ENCODE measurements at regions not wholly inside any gene's neighbourhood (a gene's known extent, or its start where the extent isn't known, plus 50 kb on each side); places are given as distances from the start of the nearest gene placed in this dataset.

- no peak overlapping the region for H3K27ac Mint-ChIP-seq
- H3K4me3 Mint-ChIP-seq = no peak overlapping the region
- Histone ChIP-seq H3K4me1 (ENCODE audit: insufficient read depth, low read length) (no peaks in the 10 kb centered on the region), H3K9me3 (ENCODE audit: control insufficient read depth in 1 of 2, low read length in 2 of 2) (no peaks in the 10 kb centered on the region), H3K27ac (ENCODE audit: low read depth, low read length) (no peak overlapping the region), H3K27me3 (ENCODE audit: insufficient read depth, low read length) (no peaks in the 10 kb centered on the region), H3K36me3 (ENCODE audit: insufficient read depth, low read length) (no peaks in the 10 kb centered on the region), H3K4me3 (ENCODE audit: low read length in 2 of 2) (no peak overlapping the region)
- intact Hi-C loops (cut with micrococcal nuclease) = no loop called here
- H3K36me3 Mint-ChIP-seq = no peaks in the 10 kb centered on the region
- H3K9me3 Mint-ChIP-seq = peaks cover 0 to 2% (median 0%) of the 10 kb centered on the region in 8 donors
- peaks cover 4 to 7% of the 10 kb centered on the region in 2 donors for H3K27me3 Mint-ChIP-seq
- CTCF ChIA-PET (ENCODE audit: partially characterized antibody) = no interaction called here
- no peak for DNase-seq
- no peaks in the 10 kb centered on the region for H3K4me1 Mint-ChIP-seq
- POLR2A ChIA-PET (ENCODE audit: partially characterized antibody) = no interaction called here
These were observed 319.1 kb upstream of the IRX4 start for GRCh38 chr5:2201832-2202231.

GRCh38 chr5:2201421-2201820 is 318.7 kb upstream of the IRX4 start:
- H3K27ac Mint-ChIP-seq = no peak overlapping the region
- ChIA-PET POLR2A (ENCODE audit: partially characterized antibody) (no interaction called here), CTCF (ENCODE audit: partially characterized antibody) (no interaction called here)
- no peaks in the 10 kb centered on the region for H3K36me3 Mint-ChIP-seq
- H3K4me3 Mint-ChIP-seq = no peak overlapping the region
- H3K4me3 ChIP-seq (ENCODE audit: low read length in 2 of 2) = no peak overlapping the region
- H3K27ac ChIP-seq (ENCODE audit: low read depth, low read length) = no peak overlapping the region
- DNase-seq = no peak
- intact Hi-C loops (cut with micrococcal nuclease) = no loop called here
- no peaks in the 10 kb centered on the region for H3K36me3 ChIP-seq (ENCODE audit: insufficient read depth, low read length)
- no peaks in the 10 kb centered on the region for H3K4me1 Mint-ChIP-seq
- no peaks in the 10 kb centered on the region for H3K9me3 ChIP-seq (ENCODE audit: control insufficient read depth in 1 of 2, low read length in 2 of 2)
- peaks cover 0 to 2% (median 0%) of the 10 kb centered on the region in 8 donors for H3K9me3 Mint-ChIP-seq
- H3K27me3 Mint-ChIP-seq = peaks cover 4 to 5% of the 10 kb centered on the region in 2 donors
- no peaks in the 10 kb centered on the region for H3K4me1 ChIP-seq (ENCODE audit: insufficient read depth, low read length)
- H3K27me3 ChIP-seq (ENCODE audit: insufficient read depth, low read length) = no peaks in the 10 kb centered on the region

GRCh38 chr5:2201011-2201410 is 318.3 kb upstream of the IRX4 start:
- Histone ChIP-seq H3K27me3 (ENCODE audit: insufficient read depth, low read length) (no peaks in the 10 kb centered on the region), H3K9me3 (ENCODE audit: control insufficient read depth in 1 of 2, low read length in 2 of 2) (no peaks in the 10 kb centered on the region), H3K36me3 (ENCODE audit: insufficient read depth, low read length) (no peaks in the 10 kb centered on the region), H3K27ac (ENCODE audit: low read depth, low read length) (no peak overlapping the region), H3K4me3 (ENCODE audit: low read length in 2 of 2) (no peak overlapping the region), H3K4me1 (ENCODE audit: insufficient read depth, low read length) (no peaks in the 10 kb centered on the region)
- H3K36me3 Mint-ChIP-seq = no peaks in the 10 kb centered on the region
- peaks cover 0 to 3% (median 0%) of the 10 kb centered on the region in 8 donors for H3K9me3 Mint-ChIP-seq
- H3K4me3 Mint-ChIP-seq = no peak overlapping the region
- no peak overlapping the region for H3K27ac Mint-ChIP-seq
- peaks cover 3% of the 10 kb centered on the region in 2 donors for H3K27me3 Mint-ChIP-seq
- ChIA-PET POLR2A (ENCODE audit: partially characterized antibody) (no interaction called here), CTCF (ENCODE audit: partially characterized antibody) (no interaction called here)
- H3K4me1 Mint-ChIP-seq = no peaks in the 10 kb centered on the region
- DNase-seq = no peak
- intact Hi-C loops (cut with micrococcal nuclease) = no loop called here

- DNase-seq = no peak
- no peak overlapping the region for H3K4me3 ChIP-seq (ENCODE audit: low read length in 2 of 2)
- intact Hi-C loops (cut with micrococcal nuclease) = no loop called here
- ChIA-PET POLR2A (ENCODE audit: partially characterized antibody) (no interaction called here), CTCF (ENCODE audit: partially characterized antibody) (no interaction called here)
- no peaks in the 10 kb centered on the region for H3K4me1 ChIP-seq (ENCODE audit: insufficient read depth, low read length)
- Mint-ChIP-seq H3K9me3 (peaks cover 0 to 8% (median 3%) of the 10 kb centered on the region in 8 donors), H3K36me3 (no peaks in the 10 kb centered on the region), H3K4me1 (no peaks in the 10 kb centered on the region), H3K27me3 (peaks cover 3% of the 10 kb centered on the region in 2 donors), H3K4me3 (no peak overlapping the region), H3K27ac (no peak overlapping the region)
- no peaks in the 10 kb centered on the region for H3K36me3 ChIP-seq (ENCODE audit: insufficient read depth, low read length)
- H3K9me3 ChIP-seq (ENCODE audit: control insufficient read depth in 1 of 2, low read length in 2 of 2) = no peaks in the 10 kb centered on the region
- no peaks in the 10 kb centered on the region for H3K27me3 ChIP-seq (ENCODE audit: insufficient read depth, low read length)
- H3K27ac ChIP-seq (ENCODE audit: low read depth, low read length) = no peak overlapping the region
These were observed 317.7 kb upstream of the IRX4 start for GRCh38 chr5:2200261-2200950.

- Histone ChIP-seq H3K4me1 (ENCODE audit: insufficient read depth, low read length) (no peaks in the 10 kb centered on the region), H3K27ac (ENCODE audit: low read depth, low read length) (no peak overlapping the region), H3K4me3 (ENCODE audit: low read length in 2 of 2) (no peak overlapping the region), H3K36me3 (ENCODE audit: insufficient read depth, low read length) (no peaks in the 10 kb centered on the region), H3K9me3 (ENCODE audit: control insufficient read depth in 1 of 2, low read length in 2 of 2) (no peaks in the 10 kb centered on the region), H3K27me3 (ENCODE audit: insufficient read depth, low read length) (no peaks in the 10 kb centered on the region)
- intact Hi-C loops (cut with micrococcal nuclease) = no loop called here
- Mint-ChIP-seq H3K4me1 (no peaks in the 10 kb centered on the region), H3K4me3 (no peak overlapping the region), H3K9me3 (peaks cover 0 to 8% (median 3%) of the 10 kb centered on the region in 8 donors), H3K27me3 (peaks cover 0 to 3% of the 10 kb centered on the region in 2 donors), H3K36me3 (no peaks in the 10 kb centered on the region), H3K27ac (no peak overlapping the region)
- no peak for DNase-seq
- ChIA-PET CTCF (ENCODE audit: partially characterized antibody) (no interaction called here), POLR2A (ENCODE audit: partially characterized antibody) (no interaction called here)
These were observed 317.0 kb upstream of the IRX4 start for GRCh38 chr5:2199697-2200096.

- Mint-ChIP-seq H3K9me3 (peaks cover 0 to 6% (median 3%) of the 10 kb centered on the region in 8 donors), H3K4me3 (no peak overlapping the region), H3K4me1 (no peaks in the 10 kb centered on the region), H3K36me3 (no peaks in the 10 kb centered on the region), H3K27me3 (no peaks in the 10 kb centered on the region), H3K27ac (no peak overlapping the region)
- H3K4me3 ChIP-seq (ENCODE audit: low read length in 2 of 2) = no peak overlapping the region
- no peak overlapping the region for H3K27ac ChIP-seq (ENCODE audit: low read depth, low read length)
- intact Hi-C loops (cut with micrococcal nuclease) = no loop called here
- H3K4me1 ChIP-seq (ENCODE audit: insufficient read depth, low read length) = no peaks in the 10 kb centered on the region
- no peak for DNase-seq
- H3K9me3 ChIP-seq (ENCODE audit: control insufficient read depth in 1 of 2, low read length in 2 of 2) = no peaks in the 10 kb centered on the region
- no peaks in the 10 kb centered on the region for H3K36me3 ChIP-seq (ENCODE audit: insufficient read depth, low read length)
- no peaks in the 10 kb centered on the region for H3K27me3 ChIP-seq (ENCODE audit: insufficient read depth, low read length)
- ChIA-PET CTCF (ENCODE audit: partially characterized antibody) (no interaction called here), POLR2A (ENCODE audit: partially characterized antibody) (no interaction called here)
These were observed 314.4 kb upstream of the IRX4 start for GRCh38 chr5:2196989-2197619.

GRCh38 chr5:2196416-2196815 is 313.7 kb upstream of the IRX4 start:
- DNase-seq = no peak
- H3K27me3 Mint-ChIP-seq = no peaks in the 10 kb centered on the region
- H3K9me3 Mint-ChIP-seq = peaks cover 0 to 6% (median 3%) of the 10 kb centered on the region in 8 donors
- H3K4me3 Mint-ChIP-seq = no peak overlapping the region
- CTCF ChIA-PET (ENCODE audit: partially characterized antibody) = no interaction called here
- no peak overlapping the region for H3K27ac Mint-ChIP-seq
- POLR2A ChIA-PET (ENCODE audit: partially characterized antibody) = no interaction called here
- H3K36me3 Mint-ChIP-seq = no peaks in the 10 kb centered on the region
- Histone ChIP-seq H3K27ac (ENCODE audit: low read depth, low read length) (no peak overlapping the region), H3K4me1 (ENCODE audit: insufficient read depth, low read length) (no peaks in the 10 kb centered on the region), H3K4me3 (ENCODE audit: low read length in 2 of 2) (no peak overlapping the region), H3K27me3 (ENCODE audit: insufficient read depth, low read length) (no peaks in the 10 kb centered on the region), H3K9me3 (ENCODE audit: control insufficient read depth in 1 of 2, low read length in 2 of 2) (no peaks in the 10 kb centered on the region), H3K36me3 (ENCODE audit: insufficient read depth, low read length) (no peaks in the 10 kb centered on the region)
- H3K4me1 Mint-ChIP-seq = no peaks in the 10 kb centered on the region
- intact Hi-C loops (cut with micrococcal nuclease) = no loop called here

All from CD4-positive, alpha-beta memory T cell (primary cell).